HCT116 (cell line): ENCODE measurements at regions not wholly inside any gene's neighbourhood (a gene's known extent, or its start where the extent isn't known, plus 50 kb on each side); places are given as distances from the start of the nearest gene placed in this dataset.

Source experiments
- ATAC-seq: fragments of 200-7000 bp; cut with Tn5 transposase; 2 replicates; pipeline ENCODE4 v1.9.1; 2020; ENCODE audit warnings: mild to moderate bottlenecking, moderate library complexity
- BruUV-seq: library from RNA; stranded (reverse); fragments of 400-500 nt; replicated peaks from 2 replicates; lab custom pipeline; 2021; lab: Mats Ljungman, UMichigan
- CTCF ChIA-PET: fragments of 300-600 bp; sonication (Branson Sonifier 250); formaldehyde crosslinking; loops from one replicate; lab custom pipeline; 2021; ENCODE audit warnings: antibody characterized with exemption; lab: Charles Lee
- POLR2A ChIA-PET: fragments of 300-600, 350-600 bp; sonication (Branson Sonifier 250); formaldehyde crosslinking; loops from one replicate; lab custom pipeline; 2021; ENCODE audit warnings: antibody characterized with exemption; lab: Charles Lee
- RAD21 ChIA-PET, 2 experiments: fragments of 300-600 bp; sonication (Branson Sonifier 250); formaldehyde crosslinking; loops; one replicate each; lab custom pipeline; 2023; ENCODE audit warnings: low total read pairs in 2 of 2; ENCODE audit not compliant: uncharacterized antibody in 2 of 2, unreplicated experiment in 2 of 2, low non-redundant PET in 1 of 2; lab: Charles Lee
- DNase-seq: peaks from one replicate; pipeline ENCODE4 v3.0.0-alpha.2; 2010; ENCODE audit warnings: low read depth, low spot score
- H2AFZ ChIP-seq: fragments of 200-600 bp; shearing (Covaris generic), sonication (generic); 2 replicates; pipeline ENCODE4 v1.6.1; 2017; ENCODE audit warnings: low read depth, mixed run types, mixed read lengths, antibody characterized with exemption, low read length; ENCODE audit not compliant: poor library complexity, severe bottlenecking
- H3K27ac ChIP-seq: 2 replicates; pipeline ENCODE4 v1.5.1; 2012; ENCODE audit warnings: low read depth, low read length
- H3K27me3 ChIP-seq: fragments of 200-600 bp; sonication (generic); 2 replicates; pipeline ENCODE4 v1.6.1; 2016; ENCODE audit warnings: mixed run types, low read length, mixed read lengths; ENCODE audit not compliant: insufficient read depth
- H3K36me3 ChIP-seq, 2 experiments: fragments of 200-500 bp in 1 of 2; fragments of 200-600 bp in 1 of 2; sonication (Bioruptor generic) in 1 of 2; sonication (generic) in 1 of 2; 2 replicates each; pipeline versions ENCODE4 v1.5.1 to v1.6.1; 2014 to 2016; ENCODE audit warnings: low read length in 2 of 2, inconsistent platforms in 1 of 2, mixed read lengths in 1 of 2, mixed run types in 1 of 2; ENCODE audit not compliant: insufficient read depth in 2 of 2, control insufficient read depth in 1 of 2
- H3K4me1 ChIP-seq, 2 experiments: fragments of 200-600 bp in 1 of 2; sonication (generic) in 1 of 2; 2 replicates each; pipeline versions ENCODE4 v1.5.1 to v1.6.1; 2012 to 2017; ENCODE audit warnings: low read length in 2 of 2, inconsistent platforms in 1 of 2, mild to moderate bottlenecking in 1 of 2, mixed read lengths in 1 of 2, mixed run types in 1 of 2, moderate library complexity in 1 of 2; ENCODE audit not compliant: insufficient read depth in 2 of 2, control insufficient read depth in 1 of 2
- H3K4me2 ChIP-seq: fragments of 200-600 bp; sonication (generic); 2 replicates; pipeline ENCODE4 v1.6.1; 2017; ENCODE audit warnings: mixed run types, low read length, mixed read lengths
- H3K4me3 ChIP-seq, 2 experiments: fragments of 200-600 bp in 1 of 2; sonication (generic) in 1 of 2; replicated peaks in 1 of 2; 2 replicates each; pipeline ENCODE4 v1.5.1; 2011 to 2016; ENCODE audit warnings: low read length in 2 of 2, control low read depth in 1 of 2, low read depth in 1 of 2, mild to moderate bottlenecking in 1 of 2, mixed read lengths in 1 of 2, mixed run types in 1 of 2
- H3K79me2 ChIP-seq: fragments of 200-600 bp; sonication (generic); 2 replicates; pipeline ENCODE4 v1.6.1; 2017; ENCODE audit warnings: mild to moderate bottlenecking, mixed run types, low read length, moderate library complexity, mixed read lengths; ENCODE audit not compliant: insufficient read depth
- H3K9ac ChIP-seq: fragments of 200-600 bp; sonication (generic); 2 replicates; pipeline ENCODE4 v1.6.1; 2016; ENCODE audit warnings: low read length, mixed read lengths
- H3K9me2 ChIP-seq: fragments of 200-600 bp; sonication (generic), shearing (Covaris generic); 2 replicates; pipeline ENCODE4 v1.6.1; 2017; ENCODE audit warnings: mixed run types, mild to moderate bottlenecking, moderate library complexity; ENCODE audit not compliant: insufficient read depth
- H3K9me3 ChIP-seq, 2 experiments: fragments of 200-500 bp in 1 of 2; fragments of 200-600 bp in 1 of 2; sonication (Bioruptor generic) in 1 of 2; sonication (generic) in 1 of 2; 2 replicates each; pipeline ENCODE4 v1.6.1; 2014 to 2017; ENCODE audit warnings: low read length in 2 of 2, mixed read lengths in 2 of 2, inconsistent platforms in 1 of 2, low read depth in 1 of 2, mild to moderate bottlenecking in 1 of 2, mixed run types in 1 of 2, moderate library complexity in 1 of 2; ENCODE audit not compliant: control insufficient read depth in 1 of 2, insufficient read depth in 1 of 2
- H4K20me1 ChIP-seq: fragments of 200-600 bp; sonication (generic), shearing (Covaris generic); 2 replicates; pipeline ENCODE4 v1.6.1; 2017; ENCODE audit warnings: mixed run types, mild to moderate bottlenecking, moderate library complexity; ENCODE audit not compliant: insufficient read depth
- CBX3 ChIP-seq: IDR thresholded peaks from 2 replicates; pipeline ENCODE4 v1.6.1; 2012; ENCODE audit warnings: low read depth
- EGR1 ChIP-seq: IDR thresholded peaks from 2 replicates; pipeline ENCODE4 v1.6.1; 2012; ENCODE audit warnings: low read depth
- ELF1 ChIP-seq: IDR thresholded peaks from 2 replicates; pipeline ENCODE4 v1.6.1; 2012; ENCODE audit warnings: low read depth, borderline replicate concordance
- EZH2 ChIP-seq: fragments of 200-600 bp; sonication (generic); IDR thresholded peaks from 2 replicates; pipeline ENCODE4 v1.6.1; 2017; ENCODE audit warnings: antibody characterized with exemption, mixed run types
- FOSL1 ChIP-seq: IDR thresholded peaks from 2 replicates; pipeline ENCODE4 v1.6.1; 2012; ENCODE audit warnings: low read depth
- POLR2AphosphoS5 ChIP-seq: IDR thresholded peaks from 2 replicates; pipeline ENCODE4 v1.6.1; 2011; ENCODE audit warnings: mild to moderate bottlenecking, low read depth, low read length, moderate library complexity
- SIN3A ChIP-seq: IDR thresholded peaks from 2 replicates; pipeline ENCODE4 v1.6.1; 2012; ENCODE audit warnings: low read depth
- TCF7L2 ChIP-seq: IDR thresholded peaks from 2 replicates; pipeline ENCODE4 v1.7.0; 2011; ENCODE audit warnings: borderline replicate concordance, inconsistent platforms; ENCODE audit not compliant: insufficient read depth, insufficient read length; ENCODE audit errors: extremely low read depth
- YY1 ChIP-seq: IDR thresholded peaks from 2 replicates; pipeline ENCODE4 v1.6.1; 2011; ENCODE audit warnings: low read length, low read depth, moderate library complexity, mild to moderate bottlenecking; ENCODE audit not compliant: insufficient replicate concordance; ENCODE audit errors: extremely low read depth
- intact Hi-C: fragments of 100-400 bp; cut with micrococcal nuclease; formaldehyde crosslinking; loops from 2 replicates; pipeline ENCODE4 v1.10.0; 2022
- TF ChIP-seq, protein P1 (sequence below), 3 experiments: fragments of 200-600 bp in 1 of 3; sonication (generic) in 1 of 3; IDR thresholded peaks in 2 of 3; conservative IDR thresholded peaks in 1 of 3; 2 replicates each; pipeline ENCODE4 v1.5.1; 2012 to 2017; ENCODE audit warnings: low read depth in 2 of 3, low read length in 2 of 3, antibody characterized with exemption in 1 of 3, borderline replicate concordance in 1 of 3, control low read depth in 1 of 3, mild to moderate bottlenecking in 1 of 3, mixed read lengths in 1 of 3, mixed run types in 1 of 3, moderate library complexity in 1 of 3; ENCODE audit not compliant: insufficient read depth in 1 of 3
- TF ChIP-seq, protein P2 (sequence below): IDR thresholded peaks from 2 replicates; pipeline ENCODE4 v1.6.1; 2012

DNA sequence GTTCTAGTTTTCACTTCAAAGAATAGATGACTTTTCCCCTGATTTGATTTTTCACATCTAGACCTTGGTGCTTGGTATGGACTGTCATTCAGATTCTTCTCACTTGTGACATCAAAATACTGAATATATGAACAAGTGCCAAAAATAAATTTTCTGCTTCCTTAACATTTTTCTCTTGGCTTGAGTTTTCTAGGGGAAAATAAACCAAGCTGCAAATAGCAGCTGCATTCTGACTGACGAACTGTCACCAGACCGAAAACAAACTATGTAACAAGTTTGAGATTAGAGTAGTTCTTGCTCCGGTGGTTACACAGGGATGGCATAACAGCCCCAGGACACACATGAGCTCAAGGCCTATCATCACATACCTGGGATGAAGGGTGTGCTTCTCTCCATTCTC lies 345.7 kb downstream of the CNTNAP4 start:
- H3K4me2 ChIP-seq, result no peak overlapping the region
- H4K20me1 ChIP-seq, result no peaks in the 10 kb centered on the region
- intact Hi-C loops, result no loop called here
- no peaks in the 10 kb centered on the region for H3K9me2 ChIP-seq
- H3K36me3 ChIP-seq, result no peaks in the 10 kb centered on the region
- H3K27me3 ChIP-seq, result no peaks in the 10 kb centered on the region
- H3K4me1 ChIP-seq, result no peaks in the 10 kb centered on the region
- no TSS peak for BruUV-seq
- ATAC-seq (no peak), DNase-seq (no peak)
- H3K9me3 ChIP-seq, result peaks cover 0 to 9% of the 10 kb centered on the region in 2 experiments; a peak in 2 of 4 replicates
- H3K9ac ChIP-seq, result no peak overlapping the region
- no peak overlapping the region for H3K27ac ChIP-seq
- H3K4me3 ChIP-seq, result no peak overlapping the region
- H2AFZ ChIP-seq, result no peak overlapping the region
- POLR2A ChIA-PET, result no interaction called here
- H3K79me2 ChIP-seq, result no peaks in the 10 kb centered on the region
- TF ChIP-seq SIN3A (no peak), ELF1 (no peak), EGR1 (no peak), POLR2AphosphoS5 (no peak), FOSL1 (no peak), EZH2 (no peak), YY1 (no peak), TCF7L2 (no peak), CBX3 (no peak)
- TF ChIP-seq, protein P1, sequence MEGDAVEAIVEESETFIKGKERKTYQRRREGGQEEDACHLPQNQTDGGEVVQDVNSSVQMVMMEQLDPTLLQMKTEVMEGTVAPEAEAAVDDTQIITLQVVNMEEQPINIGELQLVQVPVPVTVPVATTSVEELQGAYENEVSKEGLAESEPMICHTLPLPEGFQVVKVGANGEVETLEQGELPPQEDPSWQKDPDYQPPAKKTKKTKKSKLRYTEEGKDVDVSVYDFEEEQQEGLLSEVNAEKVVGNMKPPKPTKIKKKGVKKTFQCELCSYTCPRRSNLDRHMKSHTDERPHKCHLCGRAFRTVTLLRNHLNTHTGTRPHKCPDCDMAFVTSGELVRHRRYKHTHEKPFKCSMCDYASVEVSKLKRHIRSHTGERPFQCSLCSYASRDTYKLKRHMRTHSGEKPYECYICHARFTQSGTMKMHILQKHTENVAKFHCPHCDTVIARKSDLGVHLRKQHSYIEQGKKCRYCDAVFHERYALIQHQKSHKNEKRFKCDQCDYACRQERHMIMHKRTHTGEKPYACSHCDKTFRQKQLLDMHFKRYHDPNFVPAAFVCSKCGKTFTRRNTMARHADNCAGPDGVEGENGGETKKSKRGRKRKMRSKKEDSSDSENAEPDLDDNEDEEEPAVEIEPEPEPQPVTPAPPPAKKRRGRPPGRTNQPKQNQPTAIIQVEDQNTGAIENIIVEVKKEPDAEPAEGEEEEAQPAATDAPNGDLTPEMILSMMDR (IDR thresholded peaks at IDR 0.05 in 2 of 3, conservative IDR thresholded peaks at IDR 0.05 in 1 of 3; ENCODE audit: borderline replicate concordance in 1 of 3, insufficient read depth in 1 of 3, low read depth in 2 of 3, low read length in 2 of 3), result no peak
- TF ChIP-seq, protein P2, sequence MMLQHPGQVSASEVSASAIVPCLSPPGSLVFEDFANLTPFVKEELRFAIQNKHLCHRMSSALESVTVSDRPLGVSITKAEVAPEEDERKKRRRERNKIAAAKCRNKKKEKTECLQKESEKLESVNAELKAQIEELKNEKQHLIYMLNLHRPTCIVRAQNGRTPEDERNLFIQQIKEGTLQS, result no peak
- TF ChIP-seq, all 23 proteins: peak for 0
- RAD21 ChIA-PET, result no interaction called here
- CTCF ChIA-PET, result no interaction called here
